ENCODE measurements at regions not wholly inside any gene's neighbourhood (a gene's known extent, or its start where the extent isn't known, plus 50 kb on each side); places are given as distances from the start of the nearest gene placed in this dataset.

- H3K4me3 Mint-ChIP-seq (ENCODE audit: unreplicated experiment) = no peak overlapping the region
- H3K36me3 Mint-ChIP-seq (ENCODE audit: low read depth) = no peaks in the 10 kb centered on the region
- no peaks in the 10 kb centered on the region for H3K27me3 Mint-ChIP-seq (ENCODE audit: low read depth)
- TF ChIP-seq CTCF (IDR thresholded peaks at IDR 0.05) = no peak
- no peaks in the 10 kb centered on the region for H3K4me1 Mint-ChIP-seq (ENCODE audit: low read depth)
- H3K27ac Mint-ChIP-seq (ENCODE audit: unreplicated experiment) = no peak overlapping the region
- no peak for DNase-seq (ENCODE audit: low spot score)
- H3K9me3 Mint-ChIP-seq (ENCODE audit: low read depth) = peaks cover 24% of the 10 kb centered on the region
Measured at GRCh38 chr6:66896415-66896814, 1189.4 kb upstream of the EYS start.

GRCh38 chr6:66883453-66883852 lies 1176.4 kb upstream of the EYS start:
- Mint-ChIP-seq H3K36me3 (ENCODE audit: low read depth) (no peaks in the 10 kb centered on the region), H3K27ac (ENCODE audit: unreplicated experiment) (no peak overlapping the region), H3K27me3 (ENCODE audit: low read depth) (no peaks in the 10 kb centered on the region), H3K4me1 (ENCODE audit: low read depth) (no peaks in the 10 kb centered on the region), H3K9me3 (ENCODE audit: low read depth) (peaks cover 18% of the 10 kb centered on the region), H3K4me3 (ENCODE audit: unreplicated experiment) (no peak overlapping the region)
- DNase-seq (ENCODE audit: low spot score) = no peak
- no peak for TF ChIP-seq CTCF (IDR thresholded peaks at IDR 0.05)

GRCh38 chr6:66866801-66867200 lies 1159.8 kb upstream of the EYS start:
- no peak for DNase-seq (ENCODE audit: low spot score)
- peaks cover 21% of the 10 kb centered on the region for H3K9me3 Mint-ChIP-seq (ENCODE audit: low read depth)
- TF ChIP-seq CTCF (IDR thresholded peaks at IDR 0.05) = no peak
- H3K27ac Mint-ChIP-seq (ENCODE audit: unreplicated experiment) = no peak overlapping the region
- no peaks in the 10 kb centered on the region for H3K4me1 Mint-ChIP-seq (ENCODE audit: low read depth)
- no peak overlapping the region for H3K4me3 Mint-ChIP-seq (ENCODE audit: unreplicated experiment)
- no peaks in the 10 kb centered on the region for H3K27me3 Mint-ChIP-seq (ENCODE audit: low read depth)
- no peaks in the 10 kb centered on the region for H3K36me3 Mint-ChIP-seq (ENCODE audit: low read depth)

GRCh38 chr6:66865771-66866170 lies 1158.7 kb upstream of the EYS start:
- Mint-ChIP-seq H3K4me3 (ENCODE audit: unreplicated experiment) (no peak overlapping the region), H3K36me3 (ENCODE audit: low read depth) (no peaks in the 10 kb centered on the region), H3K4me1 (ENCODE audit: low read depth) (no peaks in the 10 kb centered on the region), H3K9me3 (ENCODE audit: low read depth) (peaks cover 16% of the 10 kb centered on the region), H3K27ac (ENCODE audit: unreplicated experiment) (no peak overlapping the region), H3K27me3 (ENCODE audit: low read depth) (no peaks in the 10 kb centered on the region)
- no peak for TF ChIP-seq CTCF (IDR thresholded peaks at IDR 0.05)
- no peak for DNase-seq (ENCODE audit: low spot score)

GRCh38 chr6:66861007-66861541 lies 1154.0 kb upstream of the EYS start:
- DNase-seq (ENCODE audit: low spot score) = no peak
- no peaks in the 10 kb centered on the region for H3K27me3 Mint-ChIP-seq (ENCODE audit: low read depth)
- no peak for TF ChIP-seq CTCF (IDR thresholded peaks at IDR 0.05)
- peaks cover 7% of the 10 kb centered on the region for H3K9me3 Mint-ChIP-seq (ENCODE audit: low read depth)
- no peak overlapping the region for H3K27ac Mint-ChIP-seq (ENCODE audit: unreplicated experiment)
- H3K36me3 Mint-ChIP-seq (ENCODE audit: low read depth) = no peaks in the 10 kb centered on the region
- no peak overlapping the region for H3K4me3 Mint-ChIP-seq (ENCODE audit: unreplicated experiment)
- no peaks in the 10 kb centered on the region for H3K4me1 Mint-ChIP-seq (ENCODE audit: low read depth)
